Hippocampal formation (tissue), 2 donors: ENCODE measurements at regions not wholly inside any gene's neighbourhood (a gene's known extent, or its start where the extent isn't known, plus 50 kb on each side); places are given as distances from the start of the nearest gene placed in this dataset.
"Not testable (repeated sequence)": the region's sequence is repeated elsewhere in the genome, so short reads cannot be mapped to it uniquely, and the experiment has no call there.

Experiments
- DNase-seq, 2 donors: peaks; one replicate each; lab custom pipeline; 2025; lab: John Stamatoyannopoulos, UW

GRCh38 chr2:152273732-152274260 lies 61.2 kb upstream of the FMNL2 start:
- not testable (repeated sequence) for DNase-seq

GRCh38 chr2:152277896-152278295 lies 57.1 kb upstream of the FMNL2 start:
- not testable (repeated sequence) for DNase-seq

- DNase-seq: no peak
Observed at GRCh38 chr2:152278526-152278925, 56.4 kb upstream of the FMNL2 start.

- not testable (repeated sequence) for DNase-seq
Observed at GRCh38 chr2:152279367-152279766, 55.6 kb upstream of the FMNL2 start.

GRCh38 chr2:152280780-152281179 lies 54.2 kb upstream of the FMNL2 start:
- DNase-seq: no peak

GRCh38 chr2:152283392-152283791 lies 51.6 kb upstream of the FMNL2 start:
- no peak for DNase-seq

GRCh38 chr2:152284398-152284797 lies 50.6 kb upstream of the FMNL2 start:
- DNase-seq: no peak
